PC-3 (cell line): ENCODE measurements at regions not wholly inside any gene's neighbourhood (a gene's known extent, or its start where the extent isn't known, plus 50 kb on each side); places are given as distances from the start of the nearest gene placed in this dataset.

Experiments
- ATAC-seq: fragments of 200-7000 bp; cut with Tn5 transposase; 2 replicates; pipeline ENCODE4 v1.9.1; 2020; ENCODE audit warnings: mild to moderate bottlenecking, moderate library complexity
- BruUV-seq: library from RNA; stranded (reverse); fragments of 400-500 nt; replicated peaks from 2 replicates; lab custom pipeline; 2021; lab: Mats Ljungman, UMichigan
- CTCF ChIA-PET: fragments of 300-600 bp; sonication (Branson Sonifier 250); formaldehyde crosslinking; loops from one replicate; lab custom pipeline; 2022; ENCODE audit warnings: antibody characterized with exemption; lab: Charles Lee
- POLR2A ChIA-PET: fragments of 300-600 bp; sonication (Branson Sonifier 250); formaldehyde crosslinking; loops from one replicate; lab custom pipeline; 2022; ENCODE audit warnings: antibody characterized with exemption; ENCODE audit not compliant: unreplicated experiment; lab: Charles Lee
- DNase-seq: peaks from one replicate; pipeline ENCODE4 v3.0.0-alpha.2; 2015
- H2AFZ ChIP-seq: fragments of 300-600 bp; sonication (generic); 2 replicates; pipeline ENCODE4 v1.6.0; 2016; ENCODE audit warnings: antibody characterized with exemption, low read length
- H3F3A ChIP-seq: fragments of 300-600 bp; sonication (generic); one replicate; pipeline ENCODE4 v1.6.0; 2017; ENCODE audit warnings: antibody characterized with exemption, low read length, control low read depth, mild to moderate bottlenecking; ENCODE audit not compliant: unreplicated experiment
- H3K27ac ChIP-seq: fragments of 300-600 bp; sonication (generic); 2 replicates; pipeline ENCODE4 v1.5.1; 2016; ENCODE audit warnings: mild to moderate bottlenecking, low read length
- H3K27me3 ChIP-seq: fragments of 300-600 bp; sonication (generic); 2 replicates; pipeline ENCODE4 v1.6.1; 2016; ENCODE audit warnings: low read length, mixed read lengths
- H3K36me3 ChIP-seq: fragments of 300-600 bp; sonication (generic); 2 replicates; pipeline ENCODE4 v1.6.1; 2016; ENCODE audit warnings: low read depth, mixed run types, low read length, mixed read lengths
- H3K4me1 ChIP-seq: fragments of 300-600 bp; sonication (generic); 2 replicates; pipeline ENCODE4 v1.5.1; 2016; ENCODE audit warnings: low read length; ENCODE audit not compliant: insufficient read depth
- H3K4me2 ChIP-seq: fragments of 300-600 bp; sonication (generic); 2 replicates; pipeline ENCODE4 v1.6.0; 2016; ENCODE audit warnings: low read length
- H3K4me3 ChIP-seq: fragments of 300-600 bp; sonication (generic); 2 replicates; pipeline ENCODE4 v1.5.1; 2016; ENCODE audit warnings: mild to moderate bottlenecking, low read length, mixed read lengths
- H3K79me2 ChIP-seq: fragments of 300-600 bp; sonication (generic); 2 replicates; pipeline ENCODE4 v1.6.1; 2017; ENCODE audit warnings: low read length, mixed read lengths
- H3K9ac ChIP-seq: fragments of 300-600 bp; sonication (generic); 2 replicates; pipeline ENCODE4 v1.6.0; 2016; ENCODE audit warnings: mild to moderate bottlenecking, low read length
- H3K9me2 ChIP-seq: fragments of 300-600 bp; sonication (generic); replicated peaks from 2 replicates; pipeline ENCODE4 v1.6.1; 2016; ENCODE audit warnings: mixed run types, low read length, mixed read lengths
- H3K9me3 ChIP-seq: fragments of 300-600 bp; sonication (generic); 2 replicates; pipeline ENCODE4 v1.6.1; 2016; ENCODE audit warnings: low read length, mixed read lengths
- H4K20me1 ChIP-seq: fragments of 300-600 bp; sonication (generic); 2 replicates; pipeline ENCODE4 v1.6.1; 2016; ENCODE audit warnings: low read length, mixed read lengths
- CTCF ChIP-seq: fragments of 300-600 bp; sonication (generic); conservative IDR thresholded peaks from 2 replicates; pipeline ENCODE4 v1.5.1; 2017; ENCODE audit warnings: antibody characterized with exemption, low read depth, mild to moderate bottlenecking, low read length
- EZH2 ChIP-seq: fragments of 300-600 bp; sonication (generic); IDR thresholded peaks from one replicate; pipeline ENCODE4 v1.6.1; 2017; ENCODE audit warnings: antibody characterized with exemption, mild to moderate bottlenecking, low read length; ENCODE audit not compliant: unreplicated experiment
- EZH2phosphoT487 ChIP-seq: fragments of 300-600 bp; sonication (generic); IDR thresholded peaks from 2 replicates; pipeline ENCODE4 v1.6.1; 2018; ENCODE audit warnings: mild to moderate bottlenecking, antibody characterized with exemption, low read length, borderline replicate concordance
- intact Hi-C: fragments of 100-400 bp; cut with micrococcal nuclease; formaldehyde crosslinking; loops from 2 replicates; pipeline ENCODE4 v1.9.0; 2023

GRCh38 chr1:201761178-201761577, 67.8 kb upstream of the IPO9 start:
- no peak overlapping the region for H3K4me2 ChIP-seq
- no peaks in the 10 kb centered on the region for H4K20me1 ChIP-seq
- no peaks in the 10 kb centered on the region for H3K27me3 ChIP-seq
- no peaks in the 10 kb centered on the region for H3F3A ChIP-seq
- ATAC-seq (no peak), DNase-seq (no peak)
- H3K9me2 ChIP-seq = no peaks in the 10 kb centered on the region
- H2AFZ ChIP-seq = no peak overlapping the region
- H3K9me3 ChIP-seq = no peaks in the 10 kb centered on the region
- no peak overlapping the region for H3K27ac ChIP-seq
- no peaks in the 10 kb centered on the region for H3K79me2 ChIP-seq
- no TSS peak for BruUV-seq
- TF ChIP-seq CTCF (no peak), EZH2 (no peak), EZH2phosphoT487 (no peak)
- CTCF ChIA-PET = no interaction called here
- POLR2A ChIA-PET = no interaction called here
- H3K4me3 ChIP-seq = no peak overlapping the region
- H3K9ac ChIP-seq = no peak overlapping the region
- H3K36me3 ChIP-seq = no peaks in the 10 kb centered on the region
- intact Hi-C loops = no loop called here
- peaks cover 15% of the 10 kb centered on the region for H3K4me1 ChIP-seq

- Histone ChIP-seq H3K79me2 (no peaks in the 10 kb centered on the region), H3K9me3 (no peaks in the 10 kb centered on the region), H3K9ac (no peak overlapping the region), H3K27ac (no peak overlapping the region), H3K36me3 (no peaks in the 10 kb centered on the region), H4K20me1 (no peaks in the 10 kb centered on the region), H2AFZ (no peak overlapping the region), H3K27me3 (no peaks in the 10 kb centered on the region), H3K9me2 (no peaks in the 10 kb centered on the region), H3K4me1 (peaks cover 13% of the 10 kb centered on the region), H3F3A (no peaks in the 10 kb centered on the region), H3K4me2 (no peak overlapping the region), H3K4me3 (no peak overlapping the region)
- DNase-seq = no peak
- intact Hi-C loops = no loop called here
- CTCF ChIA-PET = no interaction called here
- BruUV-seq = no TSS peak
- POLR2A ChIA-PET = no interaction called here
- ATAC-seq = no peak
- TF ChIP-seq EZH2phosphoT487 = no peak
- TF ChIP-seq CTCF = no peak
Measured at GRCh38 chr1:201761871-201762270, 67.1 kb upstream of the IPO9 start.

GRCh38 chr1:201762381-201762780, 66.6 kb upstream of the IPO9 start:
- DNase-seq (no peak), ATAC-seq (no peak)
- Histone ChIP-seq H3K9ac (no peak overlapping the region), H3K79me2 (no peaks in the 10 kb centered on the region), H3K9me2 (no peaks in the 10 kb centered on the region), H3K4me2 (no peak overlapping the region), H3K4me1 (peaks cover 11% of the 10 kb centered on the region), H3K36me3 (no peaks in the 10 kb centered on the region), H2AFZ (no peak overlapping the region), H3F3A (no peaks in the 10 kb centered on the region), H3K9me3 (no peaks in the 10 kb centered on the region), H3K27ac (no peak overlapping the region), H3K27me3 (no peaks in the 10 kb centered on the region), H3K4me3 (no peak overlapping the region), H4K20me1 (no peaks in the 10 kb centered on the region)
- no peak for TF ChIP-seq EZH2
- TF ChIP-seq EZH2phosphoT487 = no peak
- TF ChIP-seq CTCF = no peak
- POLR2A ChIA-PET = no interaction called here
- CTCF ChIA-PET = no interaction called here
- BruUV-seq = no TSS peak
- intact Hi-C loops = no loop called here
